Ecto neural progenitor cell (in vitro differentiated cells): ENCODE measurements at regions not wholly inside any gene's neighbourhood (a gene's known extent, or its start where the extent isn't known, plus 50 kb on each side); places are given as distances from the start of the nearest gene placed in this dataset.

Experiments used
- DNase-seq: peaks from one replicate; pipeline ENCODE4 v3.0.0-alpha.2; 2018; ENCODE audit warnings: low spot score

DNA sequence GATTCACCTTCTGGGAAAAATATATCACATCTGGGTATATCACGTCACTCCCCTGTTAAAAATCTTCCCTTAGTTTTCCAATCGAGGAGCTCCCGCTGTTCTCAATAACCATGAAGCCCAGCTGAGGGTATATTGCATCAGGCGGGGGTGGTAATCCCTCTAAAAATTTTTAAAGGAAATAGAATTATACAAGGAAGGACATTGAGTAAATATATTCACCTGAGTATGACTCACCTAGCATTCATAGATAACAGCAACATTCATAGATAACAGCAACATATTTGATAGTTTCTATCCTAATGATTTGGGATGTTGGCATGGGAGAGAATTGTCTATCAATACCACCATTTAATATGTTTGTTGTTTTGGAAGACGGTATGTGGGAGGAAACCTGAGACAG, 473.6 kb downstream of the RMST start:
- no peak for DNase-seq

- DNase-seq, result no peak
Observed at GRCh38 chr12:97938031-97938430, 475.4 kb downstream of the RMST start.

GRCh38 chr12:97939156-97939555, 476.6 kb downstream of the RMST start:
- no peak for DNase-seq

DNA sequence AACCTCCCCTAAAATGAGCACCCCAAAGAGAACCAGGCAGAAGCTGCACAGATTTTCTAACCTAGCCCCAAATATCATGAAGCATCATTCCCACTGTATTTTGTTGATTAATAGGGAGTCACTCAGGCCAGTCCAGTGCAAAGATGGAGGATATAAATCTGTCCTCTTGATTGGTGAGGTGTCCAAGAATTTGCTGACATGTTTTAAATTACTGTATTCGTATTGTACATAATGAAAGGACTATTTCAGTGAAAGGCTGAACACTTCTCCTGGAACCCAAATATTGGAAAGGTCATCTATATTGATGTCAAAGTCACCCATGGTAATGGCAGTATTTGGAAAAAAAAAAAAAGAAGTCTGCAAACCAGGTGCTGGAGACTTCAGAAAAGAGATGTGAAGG, 477.5 kb downstream of the RMST start:
- DNase-seq, result no peak

GRCh38 chr12:97940629-97941028, 478.0 kb downstream of the RMST start:
- no peak for DNase-seq

GRCh38 chr12:97941686-97942354, 479.2 kb downstream of the RMST start:
- no peak for DNase-seq

- no peak for DNase-seq
Observed at GRCh38 chr12:97943359-97943758, 480.8 kb downstream of the RMST start.

DNA sequence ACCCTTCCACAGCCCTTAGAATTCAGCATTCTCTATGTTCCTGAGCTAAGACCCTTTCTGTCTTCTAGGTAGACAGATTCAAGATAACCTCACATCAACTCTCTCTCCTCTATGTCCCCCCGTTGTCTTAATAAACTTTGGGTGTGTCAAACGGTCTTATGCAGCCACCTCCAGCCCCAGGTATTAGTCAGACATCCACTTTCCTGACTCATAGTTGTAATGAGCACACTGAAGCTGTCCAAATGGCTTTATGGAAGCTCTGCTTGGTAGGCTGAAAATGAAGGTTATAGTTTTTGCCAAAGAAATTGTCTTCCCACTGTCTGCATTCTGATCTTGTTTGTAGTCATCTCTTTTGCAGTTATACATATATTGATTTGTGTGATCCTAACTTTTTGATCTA, 482.0 kb downstream of the RMST start:
- DNase-seq, result no peak

GRCh38 chr12:97946701-97947100, 484.1 kb downstream of the RMST start:
- DNase-seq, result no peak

DNA sequence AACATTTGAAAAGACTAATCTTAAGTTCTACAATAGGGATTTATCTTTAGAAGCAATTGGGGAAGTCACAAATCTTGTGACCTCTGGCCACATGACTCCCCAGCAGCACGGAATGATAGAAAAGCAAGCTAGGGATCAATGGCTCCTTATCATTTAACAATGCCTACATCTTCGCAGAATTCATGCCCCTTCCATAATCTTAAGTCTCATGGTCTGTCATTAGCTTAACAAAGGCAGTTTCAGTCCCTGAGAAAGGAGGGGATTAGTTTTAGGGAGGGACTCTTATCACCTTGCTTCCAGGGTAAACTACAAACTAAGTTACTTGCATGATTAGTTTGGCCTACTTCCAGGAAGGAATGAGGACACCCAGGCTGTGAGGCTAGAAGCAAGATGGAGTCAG, 486.0 kb downstream of the RMST start:
- no peak for DNase-seq

DNA sequence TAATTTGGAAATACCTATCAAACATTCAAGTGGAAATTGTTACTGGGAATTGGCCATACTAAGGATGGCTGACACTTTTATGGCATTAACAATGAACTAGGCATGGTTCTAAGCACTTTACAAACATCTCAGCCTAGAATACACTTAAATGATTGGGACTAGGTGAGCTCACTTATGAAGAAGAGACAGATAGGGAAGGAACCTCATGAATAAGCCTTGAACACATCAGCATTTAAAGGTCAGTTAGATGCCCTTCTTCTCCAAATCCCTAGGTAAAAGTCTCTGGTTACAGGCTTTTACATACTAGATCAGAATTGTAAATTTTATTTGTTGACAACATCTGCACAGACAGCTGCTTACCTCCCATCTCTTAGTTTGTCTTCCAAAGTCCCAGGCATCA, 488.6 kb downstream of the RMST start:
- no peak for DNase-seq

GRCh38 chr12:97951717-97952116, 489.1 kb downstream of the RMST start:
- no peak for DNase-seq

DNA sequence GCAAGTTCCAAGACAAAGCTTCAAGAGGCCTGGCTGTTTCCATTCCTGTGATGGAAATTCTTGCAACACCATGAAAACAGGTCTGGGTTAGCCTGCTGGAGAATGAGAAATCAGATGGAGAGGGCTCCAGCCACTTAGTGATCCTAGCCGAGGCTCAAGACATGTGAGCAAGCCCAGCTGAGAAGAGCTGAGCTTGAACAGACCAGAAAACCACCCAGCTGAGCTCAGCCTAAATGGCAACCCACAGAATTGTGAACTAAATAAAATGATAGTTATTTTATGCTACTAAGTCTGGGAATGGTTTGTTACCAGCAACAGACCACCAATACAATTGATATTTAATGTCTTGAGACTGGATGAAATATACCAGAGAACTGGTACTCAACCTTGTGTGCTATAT, 494.5 kb downstream of the RMST start:
- DNase-seq, result no peak

DNA sequence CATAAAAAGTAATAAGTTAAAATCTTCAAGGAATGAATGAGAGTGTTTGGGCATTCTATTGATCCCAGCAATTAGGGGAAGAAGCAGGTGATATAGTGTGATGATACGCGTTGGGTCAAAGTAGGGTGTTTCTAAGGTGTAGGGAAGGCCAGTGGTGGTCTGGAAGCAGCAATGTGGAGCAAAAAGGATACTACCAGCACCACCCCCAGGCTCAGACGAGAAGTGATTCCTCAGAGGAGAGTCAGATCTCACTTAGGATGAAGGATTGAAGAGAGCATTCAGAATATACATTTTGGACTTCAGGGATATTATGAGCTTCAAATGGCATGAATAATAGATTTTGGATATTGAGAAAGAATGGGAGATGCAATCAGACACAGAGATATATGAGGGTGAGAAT, 497.6 kb downstream of the RMST start:
- no peak for DNase-seq

DNA sequence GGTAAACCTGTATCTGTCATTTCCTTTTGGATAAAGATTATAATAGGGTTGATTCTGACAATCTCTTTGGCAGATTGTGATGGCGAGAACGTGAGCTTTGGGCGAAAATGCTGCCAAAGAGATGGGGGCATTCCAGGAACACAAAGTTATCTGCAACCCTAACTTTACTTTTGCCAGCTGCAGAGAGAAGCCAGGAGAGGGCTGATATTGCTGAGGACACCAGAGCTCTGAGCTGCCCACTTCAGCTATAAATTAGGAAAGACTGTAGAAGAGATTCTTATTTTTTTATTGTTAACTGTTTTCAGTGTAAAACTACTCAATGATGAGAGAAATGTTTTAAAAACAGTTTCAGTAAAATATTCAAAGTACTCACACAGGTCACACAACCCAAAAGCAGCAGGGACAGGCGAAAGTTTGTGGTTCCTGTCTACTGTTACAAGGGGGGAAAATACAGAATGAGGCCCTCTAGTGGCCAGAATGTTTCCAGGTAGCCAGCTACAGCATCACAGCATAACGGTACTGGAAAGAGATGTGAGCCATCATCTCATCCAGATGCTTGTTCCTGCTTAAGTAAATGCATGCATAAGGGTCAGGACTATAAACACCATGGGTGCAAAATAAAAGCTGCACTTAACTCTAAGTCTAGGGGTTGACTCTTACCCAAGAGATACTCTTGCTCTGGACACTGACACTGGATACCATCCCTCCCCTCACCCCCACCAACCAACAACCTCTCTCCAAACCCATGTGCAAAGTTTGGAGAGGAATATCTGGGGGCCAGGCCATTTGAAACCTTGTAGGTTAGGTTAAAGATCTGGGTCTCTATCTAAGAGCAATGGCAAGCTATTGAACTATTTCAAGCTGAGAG, 498.4 kb downstream of the RMST start:
- peak; percentile 67 for DNase-seq

DNA sequence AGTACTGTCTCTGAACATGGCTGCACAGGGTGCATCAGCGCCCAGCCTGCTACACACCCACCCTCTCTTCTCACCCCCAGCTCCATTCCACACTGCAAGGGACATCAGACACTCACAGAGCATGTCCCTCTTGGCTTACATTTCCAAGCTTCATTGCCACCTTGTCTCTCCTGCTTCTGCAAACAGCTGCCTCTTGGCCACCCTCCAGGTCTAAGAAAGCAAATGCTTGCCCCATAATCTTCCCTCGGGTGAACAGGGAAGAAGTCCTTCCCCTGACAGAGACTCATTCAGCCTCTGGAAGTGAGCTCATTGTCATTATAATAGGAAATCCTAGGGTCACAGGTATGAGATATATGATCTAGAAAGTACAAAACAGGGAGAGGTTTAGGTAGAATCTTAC, 505.2 kb downstream of the RMST start:
- no peak for DNase-seq

DNA sequence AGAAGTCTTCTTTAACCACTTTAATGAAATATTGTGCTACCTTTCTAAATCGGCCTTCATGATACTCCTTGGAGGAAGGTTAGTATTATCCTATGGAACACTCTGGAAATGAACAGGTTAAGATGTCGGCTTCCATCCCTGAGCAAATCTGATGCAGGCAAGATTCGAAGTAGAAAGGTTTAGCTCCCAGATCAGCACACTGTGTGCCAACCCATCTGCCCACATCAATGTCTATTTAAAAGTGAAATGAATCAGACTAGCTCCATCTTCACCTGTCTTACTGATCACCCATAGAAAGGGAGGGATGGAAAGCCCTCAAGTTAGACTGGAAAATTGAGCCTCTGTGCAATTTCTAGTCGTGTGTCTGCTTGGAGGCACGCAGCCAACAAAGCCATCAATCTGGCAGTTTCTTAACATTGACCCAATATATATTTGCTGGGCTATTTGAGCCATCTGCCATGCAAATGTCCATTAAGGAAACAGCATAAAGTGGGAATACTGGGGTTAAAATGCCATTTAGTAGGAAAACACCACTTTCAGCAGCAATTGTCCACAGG, 506.1 kb downstream of the RMST start:
- DNase-seq, result no peak

GRCh38 chr12:97977870-97978405, 515.3 kb downstream of the RMST start:
- DNase-seq, result no peak

- no peak for DNase-seq
Observed at GRCh38 chr12:97982684-97983083, 520.1 kb downstream of the RMST start.

GRCh38 chr12:97983796-97984195, 521.2 kb downstream of the RMST start:
- DNase-seq, result no peak

DNA sequence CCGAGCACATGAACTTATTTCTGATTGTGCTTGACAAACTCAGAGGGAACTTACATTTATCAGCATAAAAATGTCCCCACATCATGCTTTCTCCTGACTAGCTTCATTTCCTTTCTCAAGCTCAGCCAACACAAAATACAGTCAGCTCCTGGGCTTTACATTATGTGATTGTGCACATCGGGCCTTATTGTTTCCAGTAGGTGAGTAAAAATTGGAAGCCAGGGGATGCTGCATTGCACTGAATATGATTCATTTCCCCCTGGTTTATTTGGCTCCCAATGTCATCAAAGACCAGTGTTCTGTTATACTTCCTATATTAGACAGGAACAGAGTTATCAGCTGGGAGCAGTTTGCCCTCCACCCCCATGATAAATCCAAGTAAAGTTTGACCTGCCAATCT, 521.8 kb downstream of the RMST start:
- no peak for DNase-seq

- DNase-seq, result no peak
Observed at GRCh38 chr12:97984974-97985580, 522.5 kb downstream of the RMST start.

GRCh38 chr12:97985834-97986233, 523.2 kb downstream of the RMST start:
- DNase-seq, result no peak
